HG03457 (cell line): ENCODE measurements at regions not wholly inside any gene's neighbourhood (a gene's known extent, or its start where the extent isn't known, plus 50 kb on each side); places are given as distances from the start of the nearest gene placed in this dataset.
"Not testable (repeated sequence)": the region's sequence is repeated elsewhere in the genome, so short reads cannot be mapped to it uniquely, and the experiment has no call there.

ENCODE experiments used
- ATAC-seq: cut with Tn5 transposase; IDR thresholded peaks from one replicate; pipeline ENCODE4 v1.9.1; 2021; ENCODE audit warnings: moderate number of reproducible peaks; ENCODE audit not compliant: unreplicated experiment

DNA sequence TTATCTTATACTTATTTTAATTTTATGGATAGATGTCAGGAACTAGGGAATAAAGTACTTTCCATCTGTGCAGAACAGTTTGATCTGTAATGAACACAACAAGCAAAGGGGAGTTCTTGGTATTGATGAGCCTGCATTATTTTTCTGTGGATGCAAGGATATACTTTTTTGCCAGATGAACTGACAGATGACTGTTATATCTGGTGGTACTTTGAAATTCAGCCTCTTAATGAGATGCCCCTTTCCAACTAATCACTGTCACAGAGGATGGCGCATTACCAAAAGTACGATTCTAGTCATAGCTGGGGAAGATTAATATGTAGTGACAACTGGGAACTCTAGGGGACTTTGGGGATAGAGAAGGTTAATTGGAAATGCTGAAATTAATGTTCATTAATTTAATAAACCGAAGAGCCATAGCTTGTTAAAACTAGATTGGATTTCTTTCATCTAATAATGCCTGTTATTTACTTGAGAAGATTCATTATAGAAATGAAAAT lies 603.4 kb upstream of the CNTN5 start:
- no peak for ATAC-seq

DNA sequence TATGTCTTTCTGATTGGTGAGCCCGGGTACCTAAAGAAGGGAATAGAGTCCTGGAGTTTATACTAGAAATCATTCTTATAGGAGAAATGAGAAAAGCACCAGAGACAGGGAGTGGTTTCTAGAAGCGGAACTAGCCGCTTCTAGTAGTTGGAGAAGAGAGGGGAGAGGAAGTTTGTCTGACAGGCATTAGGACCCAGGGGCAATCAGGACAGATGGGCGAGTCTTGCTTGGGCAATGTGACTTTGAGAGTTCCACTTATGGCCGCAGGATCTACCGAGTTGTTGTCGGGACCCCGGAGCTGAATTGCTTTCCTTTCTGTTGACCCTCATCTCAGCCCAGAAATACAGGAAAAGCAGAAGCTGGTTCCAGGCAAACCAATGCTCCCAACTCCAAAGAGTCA lies 596.8 kb upstream of the CNTN5 start:
- ATAC-seq = no peak

DNA sequence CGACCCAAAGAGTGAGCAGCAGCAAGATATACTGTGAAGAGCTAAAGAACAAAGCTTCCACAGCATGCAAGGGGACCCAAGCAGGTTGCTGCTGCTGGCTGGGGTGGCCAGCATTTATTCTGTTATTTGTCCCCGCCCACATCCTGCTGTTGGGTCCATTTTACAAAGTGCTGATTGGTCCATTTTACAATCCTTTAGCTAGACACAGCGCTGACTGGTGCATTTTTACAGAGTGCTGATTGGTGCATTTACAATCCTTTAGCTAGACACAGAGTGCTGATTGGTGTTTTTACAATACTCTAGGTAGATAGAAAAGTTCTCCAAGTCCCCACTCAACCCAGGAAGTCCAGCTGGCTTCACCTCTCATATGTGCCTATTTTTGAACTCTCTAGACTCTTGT lies 596.0 kb upstream of the CNTN5 start:
- ATAC-seq = not testable (repeated sequence)

DNA sequence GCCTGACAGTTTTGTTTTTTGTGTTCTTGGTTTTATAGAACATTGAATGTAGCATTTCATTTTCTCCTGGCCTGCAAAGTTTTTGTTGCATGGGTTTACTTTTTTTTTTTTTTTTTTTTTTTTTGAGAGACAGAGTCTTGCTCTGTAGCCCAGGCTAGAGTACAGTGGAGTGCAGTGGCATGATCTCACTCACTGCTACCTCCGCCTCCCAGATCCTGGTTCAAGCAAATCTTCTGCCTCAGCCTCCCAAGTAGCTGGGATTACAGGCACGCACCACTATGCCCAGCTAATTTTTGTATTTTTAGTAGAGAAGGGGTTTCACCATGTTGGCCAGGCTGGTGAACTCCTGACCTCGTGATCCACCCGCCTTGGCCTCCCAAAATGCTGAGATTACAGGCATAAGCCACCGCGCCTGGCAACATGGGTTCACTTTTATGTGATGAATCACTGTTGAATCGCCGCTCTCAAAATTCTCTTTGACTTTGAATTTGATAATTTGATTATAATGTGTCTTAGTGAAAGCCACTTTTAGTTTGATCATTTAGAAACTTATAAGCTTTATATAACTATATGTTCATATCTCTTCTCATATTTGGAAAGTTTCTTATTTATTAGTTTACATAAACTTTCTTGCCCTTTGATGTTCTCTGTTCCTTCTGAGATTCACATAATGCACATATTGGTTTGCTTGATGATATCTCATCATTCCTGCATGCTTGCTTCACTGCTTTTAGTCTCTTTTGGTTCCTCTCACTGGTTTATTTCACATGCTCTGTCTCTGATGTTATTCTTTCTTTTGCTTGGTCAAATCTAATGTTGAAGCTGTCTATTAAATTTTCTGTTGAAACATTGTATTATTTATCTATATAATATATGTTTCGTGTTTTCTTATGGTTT lies 589.0 kb upstream of the CNTN5 start:
- ATAC-seq = no peak

DNA sequence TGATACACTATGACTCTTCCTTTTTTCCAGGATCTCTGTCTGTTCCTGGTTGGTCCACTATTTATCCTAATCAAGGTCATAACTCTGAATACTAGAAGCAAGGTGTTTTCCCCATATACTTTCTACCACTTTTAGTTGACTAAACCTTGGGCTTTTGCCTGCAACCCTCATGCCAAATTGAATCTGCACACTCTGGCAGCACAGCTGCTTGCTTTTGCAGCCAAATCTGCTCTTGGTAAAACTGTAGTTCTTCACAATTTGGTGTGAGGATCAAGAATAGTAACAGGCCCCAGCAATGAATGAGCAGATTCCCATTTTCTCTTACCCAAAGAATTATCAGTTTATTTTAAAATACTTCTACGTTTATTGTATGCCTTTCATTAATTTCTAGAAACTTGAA lies 586.5 kb upstream of the CNTN5 start:
- no peak for ATAC-seq

DNA sequence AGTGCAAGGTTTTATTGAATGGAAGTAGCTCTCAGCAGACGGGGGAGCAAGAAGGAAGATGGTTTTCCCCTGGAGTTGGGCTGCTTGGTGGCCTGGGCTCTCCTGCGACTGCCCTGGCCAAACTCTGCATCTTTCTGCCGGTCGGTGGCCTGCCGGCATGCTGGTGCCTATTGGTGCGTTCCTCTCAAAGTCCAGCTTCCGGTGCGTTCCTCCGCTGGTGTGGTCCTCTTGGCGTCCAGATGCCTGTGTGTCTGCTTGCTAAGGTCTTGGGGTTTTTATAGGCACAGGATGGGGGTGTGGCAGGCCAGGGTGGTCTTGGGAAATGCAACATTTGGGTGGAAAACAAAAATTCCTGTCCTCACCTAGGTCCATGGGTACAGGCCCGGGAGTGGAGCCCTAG lies 567.4 kb upstream of the CNTN5 start:
- no peak for ATAC-seq

DNA sequence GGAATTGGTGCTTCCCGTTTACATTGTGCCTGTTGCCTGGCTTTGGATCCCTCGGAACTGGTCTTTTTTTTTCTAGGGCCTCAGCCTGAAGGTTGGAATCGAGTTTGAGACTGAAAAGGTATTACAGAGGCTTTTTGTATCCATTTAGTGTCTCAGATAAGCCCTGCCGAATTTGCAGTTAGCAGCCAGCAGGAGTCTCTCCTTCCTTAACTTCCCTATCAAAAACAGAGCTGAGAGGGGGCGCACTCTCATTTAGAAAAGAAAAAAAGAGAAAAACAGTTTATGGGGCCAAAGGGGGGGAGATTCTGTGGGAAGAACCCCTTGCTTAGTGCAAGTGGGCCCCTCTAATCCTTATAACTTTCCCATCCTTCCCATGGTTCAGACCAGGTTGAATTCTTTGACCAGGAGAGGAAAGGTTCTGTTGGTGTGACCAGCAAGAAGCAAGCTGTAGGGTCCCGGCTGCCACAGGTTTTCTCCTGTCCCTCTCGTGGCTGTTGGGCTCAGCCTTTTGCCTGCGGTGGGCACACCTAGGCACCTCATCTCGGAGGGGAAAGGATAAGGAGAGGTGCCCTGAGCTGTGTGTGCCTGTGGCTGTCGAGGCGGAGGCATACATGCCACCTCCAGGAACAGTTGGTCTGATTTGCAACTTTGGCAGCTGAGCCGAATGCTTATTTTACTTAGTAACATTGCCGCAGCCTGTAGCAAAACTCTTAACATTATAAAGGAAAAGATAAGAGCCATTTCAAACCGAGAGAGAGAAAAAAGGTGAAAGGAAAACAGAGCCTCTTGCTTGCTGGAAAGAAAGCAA lies 565.0 kb upstream of the CNTN5 start:
- no peak for ATAC-seq

DNA sequence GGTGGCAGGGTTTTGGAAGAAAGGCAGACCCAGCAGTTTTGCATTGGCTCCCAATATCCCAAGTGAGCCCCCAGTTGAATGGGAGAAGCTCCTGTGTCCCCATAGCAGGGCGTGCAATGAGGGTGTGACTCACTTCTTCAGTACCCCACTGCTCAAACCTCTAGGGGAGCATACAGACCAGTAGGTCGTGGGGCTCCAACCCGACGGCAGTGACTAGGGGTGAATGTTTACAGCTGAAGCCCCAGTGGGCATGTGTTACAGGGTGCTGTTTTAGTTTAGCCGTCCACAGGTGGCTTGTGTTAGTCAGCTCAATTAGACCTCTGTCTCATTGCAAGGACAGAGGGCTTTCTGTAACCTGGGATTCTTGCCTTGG lies 564.5 kb upstream of the CNTN5 start:
- no peak for ATAC-seq

DNA sequence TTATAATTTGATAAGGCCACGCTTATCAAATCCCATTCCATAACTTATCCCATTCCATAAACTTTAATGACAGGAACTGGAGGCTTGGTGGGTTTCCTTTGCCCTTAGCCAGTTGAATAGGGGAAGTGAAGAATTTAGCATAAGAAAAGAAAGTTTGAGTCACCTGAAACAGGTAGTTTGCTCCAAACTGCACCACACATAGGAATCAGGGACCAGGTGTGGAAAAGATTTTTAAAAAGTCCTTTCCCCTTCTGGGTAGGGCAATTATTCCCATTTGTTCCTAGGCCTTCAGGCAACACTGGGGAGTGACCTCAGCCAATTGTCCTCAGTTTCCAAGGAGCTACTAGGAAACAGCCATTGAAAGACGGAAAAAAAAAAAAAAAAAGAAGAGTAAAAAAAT lies 525.7 kb upstream of the CNTN5 start:
- ATAC-seq = no peak

DNA sequence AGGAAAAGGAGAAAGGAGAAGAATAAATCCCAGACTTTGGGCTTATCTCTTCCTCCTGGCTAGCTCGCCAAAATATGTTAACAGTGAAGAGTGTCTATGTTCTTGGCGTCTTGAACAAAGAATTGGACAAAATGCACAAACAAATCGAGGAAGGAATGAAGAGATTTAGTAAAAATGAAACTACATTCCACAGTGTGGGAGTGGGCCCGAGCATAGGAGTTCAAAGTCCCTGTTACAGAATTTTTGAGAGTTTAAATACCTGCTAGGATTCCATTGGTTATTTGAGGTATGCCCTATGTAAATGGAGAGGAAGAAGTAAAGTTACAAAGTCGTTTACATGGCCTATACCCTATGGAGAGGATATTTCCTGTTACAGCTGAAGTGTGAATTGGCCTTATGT lies 525.1 kb upstream of the CNTN5 start:
- ATAC-seq = no peak

DNA sequence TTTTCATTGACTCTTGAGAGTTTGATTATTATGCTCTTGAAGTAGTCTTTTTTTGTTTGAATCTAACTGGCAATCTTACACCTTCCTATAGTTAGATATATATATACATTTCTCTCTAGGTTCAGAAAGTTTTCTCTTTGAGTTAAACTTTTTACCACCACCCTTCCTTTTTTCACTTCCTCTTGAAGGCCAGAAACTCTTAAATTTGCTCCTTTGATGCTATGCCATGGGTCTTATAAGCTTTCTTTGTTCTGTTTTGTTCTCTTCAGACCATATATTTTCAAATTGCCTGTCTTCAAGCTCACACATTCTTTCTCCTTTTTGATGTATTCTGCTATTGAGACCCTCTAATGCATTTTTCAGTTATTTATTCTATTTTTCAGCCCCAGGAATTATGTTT lies 513.5 kb upstream of the CNTN5 start:
- no peak for ATAC-seq

DNA sequence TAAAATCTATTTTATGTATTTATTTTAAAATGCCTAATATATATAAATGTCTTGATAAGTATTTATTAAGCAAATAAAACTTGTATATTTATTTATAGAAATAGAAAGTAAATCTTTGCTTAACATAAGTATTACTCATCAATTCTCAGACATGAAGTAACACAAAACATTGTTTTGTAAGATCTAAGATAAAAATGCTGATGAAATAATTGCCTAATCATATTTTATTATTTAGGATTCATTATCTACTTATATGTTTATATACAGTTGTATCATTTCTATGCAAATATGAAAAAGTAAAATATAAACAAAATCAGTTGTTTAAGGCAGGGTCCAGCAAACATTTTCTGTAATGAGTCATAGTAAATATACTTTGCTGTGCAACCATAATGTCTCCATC lies 507.8 kb upstream of the CNTN5 start:
- ATAC-seq = no peak

DNA sequence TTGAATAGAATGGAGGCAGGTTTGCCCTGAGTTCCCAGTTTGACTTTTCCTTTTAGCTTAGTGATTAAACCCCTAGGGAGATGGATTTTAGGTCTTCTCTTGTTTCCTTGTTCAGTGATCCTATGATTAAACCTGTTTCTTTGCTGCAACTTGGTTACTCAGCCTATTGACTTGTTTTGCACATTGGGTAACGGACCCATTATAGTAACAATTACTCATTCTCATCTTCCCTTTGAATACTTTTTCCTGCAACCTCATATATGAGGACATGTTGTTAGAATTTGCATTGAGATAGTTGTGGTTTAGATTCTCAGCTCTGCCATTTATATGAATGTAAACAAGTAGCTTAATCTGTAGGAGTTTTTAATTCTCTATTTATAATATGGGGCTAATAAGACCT lies 489.2 kb upstream of the CNTN5 start:
- no peak for ATAC-seq

DNA sequence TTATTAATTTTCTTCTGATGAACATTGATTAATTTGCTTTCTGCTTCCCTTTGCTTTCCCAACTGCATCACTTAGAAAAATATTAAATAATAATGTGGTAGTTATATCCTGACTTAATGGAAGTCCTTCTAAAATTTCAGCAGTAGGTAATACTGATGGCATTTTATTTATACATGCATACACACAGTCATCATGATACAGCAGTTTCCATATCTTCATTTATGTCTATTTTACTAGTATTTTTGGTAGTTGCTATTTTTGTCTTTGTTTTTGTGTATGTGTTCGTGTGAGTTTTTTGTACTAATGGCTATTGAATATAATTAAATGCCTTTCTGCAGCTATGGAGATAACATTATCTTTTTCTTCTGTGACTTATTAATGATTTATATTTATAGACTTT lies 484.7 kb upstream of the CNTN5 start:
- ATAC-seq = no peak

DNA sequence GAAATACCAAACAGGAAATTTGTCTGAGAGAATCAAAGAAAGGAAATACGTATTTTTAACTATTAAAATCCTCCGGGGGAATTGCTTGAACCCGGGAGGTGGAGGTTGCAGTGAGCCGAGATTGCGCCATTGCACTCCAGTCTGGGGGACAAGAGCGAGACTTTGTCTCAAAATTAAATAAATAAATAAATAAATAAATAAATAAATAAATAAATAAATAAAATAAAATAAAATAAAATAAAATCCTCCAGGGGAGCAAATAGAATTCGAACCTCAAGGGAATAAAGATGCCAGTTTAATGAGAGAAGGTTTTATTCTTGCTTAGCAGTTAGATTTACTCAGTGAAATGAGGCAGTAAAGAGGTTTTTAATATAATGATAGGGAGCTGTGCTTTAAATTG lies 482.4 kb upstream of the CNTN5 start:
- not testable (repeated sequence) for ATAC-seq

DNA sequence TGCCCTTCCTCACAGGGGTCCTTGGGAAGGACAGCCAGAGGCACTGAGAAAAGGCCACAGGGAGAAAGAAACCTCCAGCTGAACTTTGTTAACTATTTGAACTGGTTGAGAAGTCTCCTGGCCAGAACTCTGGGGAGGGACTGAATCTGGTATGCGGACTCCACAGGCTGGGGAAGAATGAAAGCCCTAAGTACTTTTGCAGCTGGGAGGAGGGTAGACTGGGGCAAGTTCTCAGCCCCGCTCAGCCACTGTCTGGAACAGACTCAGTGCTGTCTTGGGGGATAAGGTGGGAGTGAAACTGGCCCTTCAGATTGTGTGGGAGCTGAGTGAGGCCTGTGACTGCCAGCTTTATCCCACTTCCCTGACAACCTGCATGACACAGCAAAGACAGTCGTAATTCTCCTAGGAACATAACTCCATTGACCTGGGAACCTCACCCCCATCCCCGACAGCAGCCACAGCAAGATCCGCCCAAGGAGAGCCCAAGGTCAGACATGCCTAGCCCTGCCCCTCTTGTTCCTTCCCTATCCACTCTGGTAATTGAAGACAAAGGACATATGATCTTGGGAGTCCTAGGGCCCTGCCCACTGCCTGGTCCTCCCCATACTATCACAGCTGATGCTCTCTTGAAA lies 475.1 kb upstream of the CNTN5 start:
- no peak for ATAC-seq

DNA sequence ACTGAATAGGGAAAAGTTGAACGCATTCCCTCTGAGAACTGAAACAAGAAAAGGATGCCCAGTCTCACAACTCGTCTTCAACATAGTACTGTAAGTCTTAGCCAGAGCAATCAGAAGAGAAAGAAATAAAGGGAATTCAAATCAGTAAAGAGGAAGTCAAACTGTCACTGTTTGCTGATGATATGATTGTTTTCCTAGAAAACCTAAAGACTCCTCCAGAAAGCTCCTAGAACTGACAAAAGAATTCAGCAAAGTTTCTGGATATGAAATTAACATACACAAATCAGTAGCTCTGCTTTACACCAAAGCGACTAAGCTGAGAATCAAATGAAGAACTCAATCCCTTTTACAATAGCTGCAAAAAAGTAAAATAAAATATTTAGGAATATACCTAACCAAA lies 471.2 kb upstream of the CNTN5 start:
- ATAC-seq = no peak

DNA sequence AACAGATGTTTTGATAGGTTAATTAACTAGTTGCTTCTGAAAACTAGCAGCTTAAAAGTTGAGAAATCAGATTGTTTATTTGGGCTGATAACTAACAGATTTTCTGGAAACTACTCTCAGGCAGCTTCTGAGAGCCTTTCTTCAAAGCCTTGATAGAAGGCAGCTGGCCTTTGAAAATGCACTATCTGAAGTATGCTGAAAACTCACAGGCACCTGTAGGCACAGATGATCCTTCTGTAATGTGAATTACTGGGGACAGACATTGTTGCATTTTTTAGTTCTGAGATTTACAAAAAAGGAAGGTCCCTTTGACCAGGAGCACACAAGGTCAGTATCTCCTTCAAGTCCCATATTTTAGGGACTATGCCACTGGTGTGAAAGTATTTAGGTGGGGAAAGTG lies 460.8 kb upstream of the CNTN5 start:
- no peak for ATAC-seq

DNA sequence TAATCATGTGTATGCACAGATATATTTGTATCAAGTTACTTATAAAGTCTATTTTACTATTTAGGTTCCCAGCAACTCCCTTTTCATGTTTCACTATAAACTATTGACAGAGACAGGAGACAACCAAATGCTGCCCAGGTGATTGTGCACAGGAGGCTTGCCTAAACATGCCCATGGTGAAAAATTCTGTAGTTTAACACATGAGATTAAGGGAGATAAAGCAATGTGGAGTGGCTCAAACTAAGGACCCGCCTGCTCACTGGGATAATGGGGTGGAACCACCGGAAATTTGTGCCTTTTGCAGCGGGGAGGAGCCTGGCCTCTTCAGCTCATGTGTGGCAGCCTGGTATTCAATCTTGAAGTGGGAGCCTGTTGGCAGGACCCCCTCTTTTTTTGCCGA lies 459.5 kb upstream of the CNTN5 start:
- no peak for ATAC-seq

DNA sequence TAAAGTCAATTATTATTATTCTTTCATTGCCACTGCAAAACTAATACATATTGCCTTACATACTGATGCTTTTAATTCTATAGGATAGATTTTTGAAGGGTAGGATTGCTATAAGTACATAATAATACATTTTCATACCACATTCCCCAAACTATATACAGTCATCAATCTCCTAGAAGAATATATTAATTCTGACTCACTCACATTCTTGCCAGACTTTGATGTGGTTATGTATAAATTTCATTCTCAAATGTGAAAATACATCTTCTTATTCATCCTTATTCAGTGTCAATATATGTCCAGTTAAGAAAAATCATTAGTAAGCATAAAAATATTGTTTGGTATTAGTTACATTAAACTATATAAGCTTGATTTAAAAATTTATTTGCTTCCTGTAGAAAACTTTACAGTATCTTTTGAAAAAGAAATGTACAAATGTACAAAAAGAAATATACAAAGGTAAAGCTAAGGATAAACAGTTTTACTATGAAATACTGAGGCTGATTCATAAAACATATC lies 458.8 kb upstream of the CNTN5 start:
- no peak for ATAC-seq

DNA sequence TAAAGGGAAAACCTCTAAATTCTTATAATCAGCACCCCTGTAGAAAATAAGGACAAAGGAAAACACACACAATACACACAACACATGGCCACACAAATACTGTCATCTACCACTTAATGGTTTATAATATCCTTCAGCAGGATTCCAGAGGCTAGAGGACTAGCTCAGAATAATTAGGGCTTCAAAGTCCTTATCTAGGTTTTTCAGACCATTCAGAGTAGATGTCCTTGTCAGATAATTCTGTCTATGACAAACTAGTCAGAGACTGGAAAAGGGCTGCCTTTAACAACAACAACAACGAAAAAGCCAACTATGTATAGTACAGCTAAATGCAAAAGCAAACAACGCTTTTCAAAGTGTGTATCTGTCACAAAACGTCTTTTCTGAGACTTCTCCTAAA lies 456.5 kb upstream of the CNTN5 start:
- ATAC-seq = no peak
